ENCODE measurements at regions not wholly inside any gene's neighbourhood (a gene's known extent, or its start where the extent isn't known, plus 50 kb on each side); places are given as distances from the start of the nearest gene placed in this dataset.

- POLR2A ChIA-PET (ENCODE audit: low non-redundant PET), result no interaction called here
- CTCF ChIA-PET, result no interaction called here
- no peak for DNase-seq (ENCODE audit: low spot score)
- TF ChIP-seq CTCF (conservative IDR thresholded peaks at IDR 0.05; ENCODE audit: low read depth), result no peak
- H3K27ac ChIP-seq, result no peak overlapping the region
Observed at GRCh38 chr3:180543877-180544276, 58.1 kb upstream of the TTC14 start.

GRCh38 chr3:180546863-180547262 lies 55.1 kb upstream of the TTC14 start:
- TF ChIP-seq CTCF (conservative IDR thresholded peaks at IDR 0.05; ENCODE audit: low read depth), result no peak
- H3K27ac ChIP-seq, result no peak overlapping the region
- DNase-seq (ENCODE audit: low spot score), result no peak
- ChIA-PET POLR2A (ENCODE audit: low non-redundant PET) (no interaction called here), CTCF (no interaction called here)

- TF ChIP-seq CTCF (conservative IDR thresholded peaks at IDR 0.05; ENCODE audit: low read depth), result no peak
- ChIA-PET CTCF (no interaction called here), POLR2A (ENCODE audit: low non-redundant PET) (no interaction called here)
- no peak for DNase-seq (ENCODE audit: low spot score)
- no peak overlapping the region for H3K27ac ChIP-seq
Observed at GRCh38 chr3:180548050-180548449, 53.9 kb upstream of the TTC14 start.
